Panc1 (cell line): ENCODE measurements at regions not wholly inside any gene's neighbourhood (a gene's known extent, or its start where the extent isn't known, plus 50 kb on each side); places are given as distances from the start of the nearest gene placed in this dataset.

Experiments
- ATAC-seq: fragments of 200-7000 bp; cut with Tn5 transposase; 2 replicates; pipeline ENCODE4 v1.9.1; 2020; ENCODE audit warnings: mild to moderate bottlenecking, moderate library complexity
- BruUV-seq: library from RNA; stranded (reverse); fragments of 400-500 nt; replicated peaks from 2 replicates; lab custom pipeline; 2021; lab: Mats Ljungman, UMichigan
- CTCF ChIA-PET: fragments of 300-600 bp; sonication (Branson Sonifier 250); formaldehyde crosslinking; loops from one replicate; lab custom pipeline; 2022; ENCODE audit warnings: antibody characterized with exemption; lab: Charles Lee
- POLR2A ChIA-PET: fragments of 300-600 bp; sonication (Branson Sonifier 250); formaldehyde crosslinking; loops from one replicate; lab custom pipeline; 2022; ENCODE audit warnings: antibody characterized with exemption; lab: Charles Lee
- DNase-seq: peaks from one replicate; pipeline ENCODE4 v3.0.0-alpha.2; 2010; ENCODE audit warnings: low read depth, low spot score
- H3K27ac ChIP-seq: 2 replicates; pipeline ENCODE4 v1.5.1; 2011; ENCODE audit warnings: mild to moderate bottlenecking, low read length, inconsistent platforms
- H3K27me3 ChIP-seq: fragments of 200-500 bp; sonication (Bioruptor generic); 2 replicates; pipeline ENCODE4 v1.6.0; 2014; ENCODE audit warnings: low read length, inconsistent platforms; ENCODE audit not compliant: control insufficient read depth, insufficient read depth
- H3K36me3 ChIP-seq: fragments of 200-500 bp; sonication (Bioruptor generic); 2 replicates; pipeline ENCODE4 v1.5.1; 2014; ENCODE audit warnings: inconsistent platforms, mild to moderate bottlenecking, low read length, moderate library complexity; ENCODE audit not compliant: control insufficient read depth, insufficient read depth
- H3K4me1 ChIP-seq: 2 replicates; pipeline ENCODE4 v1.5.1; 2011; ENCODE audit warnings: inconsistent platforms, mild to moderate bottlenecking, low read length, moderate library complexity; ENCODE audit not compliant: control insufficient read depth, insufficient read depth
- H3K4me3 ChIP-seq, 2 experiments: 2 replicates each; pipeline ENCODE4 v1.5.1; 2011 to 2012; ENCODE audit warnings: low read depth in 2 of 2, low read length in 2 of 2, mild to moderate bottlenecking in 2 of 2, inconsistent platforms in 1 of 2, moderate library complexity in 1 of 2
- H3K9me3 ChIP-seq: fragments of 200-500 bp; sonication (Bioruptor generic); 2 replicates; pipeline ENCODE4 v1.5.1; 2014; ENCODE audit warnings: low read depth, mild to moderate bottlenecking, inconsistent platforms, low read length, moderate library complexity; ENCODE audit not compliant: control insufficient read depth, insufficient read depth
- CTCF ChIP-seq: fragments of 450-650 bp; IDR thresholded peaks from 2 replicates; pipeline ENCODE4 v1.5.1; 2017; ENCODE audit warnings: mild to moderate bottlenecking
- POLR2AphosphoS5 ChIP-seq: IDR thresholded peaks from 2 replicates; pipeline ENCODE4 v1.6.1; 2012; ENCODE audit warnings: mild to moderate bottlenecking, low read depth, low read length, moderate library complexity
- REST ChIP-seq, 2 experiments: IDR thresholded peaks; 2 replicates each; pipeline ENCODE4 v1.6.1; 2011 to 2012; ENCODE audit warnings: low read depth in 2 of 2, control low read depth in 1 of 2, low read length in 1 of 2, mild to moderate bottlenecking in 1 of 2, moderate library complexity in 1 of 2; ENCODE audit not compliant: insufficient read depth in 1 of 2
- SIN3A ChIP-seq: IDR thresholded peaks from 2 replicates; pipeline ENCODE4 v1.6.1; 2012; ENCODE audit warnings: low read depth, mild to moderate bottlenecking, low read length, moderate library complexity, borderline replicate concordance; ENCODE audit not compliant: insufficient read depth
- TCF7L2 ChIP-seq: IDR thresholded peaks from 2 replicates; pipeline ENCODE4 v1.6.1; 2011; ENCODE audit warnings: mild to moderate bottlenecking, low read depth, low read length, inconsistent platforms
- in situ Hi-C: cut with HindIII; loops from 2 replicates; pipeline ENCODE4 v1.10.0; 2016; ENCODE audit warnings: low sequenced_read_pairs, low pct_unique_long_range_greater_than_20kb
- intact Hi-C: fragments of 100-400 bp; cut with micrococcal nuclease; formaldehyde crosslinking; loops from one replicate; pipeline ENCODE4 v1.10.0; 2022; ENCODE audit not compliant: unreplicated experiment

GRCh38 chr21:41055266-41055665 lies 112.7 kb upstream of the BACE2 start:
- Histone ChIP-seq H3K27ac (no peak overlapping the region), H3K4me1 (no peaks in the 10 kb centered on the region), H3K27me3 (no peaks in the 10 kb centered on the region; the same call in 1 of the 2 replicates), H3K36me3 (no peaks in the 10 kb centered on the region), H3K4me3 (no peak overlapping the region), H3K9me3 (no peaks in the 10 kb centered on the region)
- in situ Hi-C loops (no loop called here), intact Hi-C loops (no loop called here)
- CTCF ChIA-PET = no interaction called here
- BruUV-seq = no TSS peak
- TF ChIP-seq SIN3A (no peak), POLR2AphosphoS5 (no peak), TCF7L2 (no peak), REST (IDR thresholded peaks at IDR 0.05; ENCODE audit: insufficient read depth in 1 of 2, low read depth in 2 of 2, low read length in 1 of 2) (no peak), CTCF (no peak)
- DNase-seq (no peak), ATAC-seq (no peak)
- POLR2A ChIA-PET = interaction anchor here (0.6 kb wide), 1 partner anchor 186 kb away, joined by 3 read pairs; no protein-coding TSS in a partner anchor

- Histone ChIP-seq H3K4me3 (no peak overlapping the region), H3K27ac (no peak overlapping the region), H3K27me3 (no peaks in the 10 kb centered on the region; the same call in 1 of the 2 replicates), H3K4me1 (no peaks in the 10 kb centered on the region), H3K36me3 (no peaks in the 10 kb centered on the region), H3K9me3 (no peaks in the 10 kb centered on the region)
- TF ChIP-seq REST (IDR thresholded peaks at IDR 0.05; ENCODE audit: insufficient read depth in 1 of 2, low read depth in 2 of 2, low read length in 1 of 2) (no peak), SIN3A (no peak), TCF7L2 (no peak), POLR2AphosphoS5 (no peak), CTCF (no peak)
- in situ Hi-C loops = no loop called here
- ChIA-PET POLR2A (no interaction called here), CTCF (no interaction called here)
- ATAC-seq = no peak
- intact Hi-C loops = loop anchor here (10.0 kb wide), 1 partner anchor 215 kb away; the partner anchor contains the start of gene DSCAM
- BruUV-seq = no TSS peak
- DNase-seq = no peak
Observed at GRCh38 chr21:41059871-41060270, 108.1 kb upstream of the BACE2 start.
